H1 (cell line): ENCODE measurements at regions not wholly inside any gene's neighbourhood (a gene's known extent, or its start where the extent isn't known, plus 50 kb on each side); places are given as distances from the start of the nearest gene placed in this dataset.

Experiments
- CTCF ChIA-PET: fragments of 300-600 bp; sonication (Branson Sonifier 250); formaldehyde crosslinking; loops from one replicate; lab custom pipeline; 2021; ENCODE audit not compliant: partially characterized antibody; lab: Charles Lee
- POLR2A ChIA-PET: fragments of 300-600 bp; sonication (Branson Sonifier 250); formaldehyde crosslinking; loops from one replicate; lab custom pipeline; 2021; ENCODE audit warnings: inconsistent platforms; ENCODE audit not compliant: partially characterized antibody; lab: Charles Lee
- DNase-seq, 2 experiments: peaks; one replicate each; pipeline versions ENCODE4 v3.0.0 to v3.0.0-alpha.2; 2010 to 2022; ENCODE audit warnings: low spot score in 2 of 2, low read depth in 1 of 2, mixed read lengths in 1 of 2
- FAIRE-seq: peaks from 2 replicates; lab custom pipeline; 2011; peaks lifted over from hg19 to GRCh38; lab: Jason Lieb, UNC
- H2AFZ ChIP-seq: 2 replicates; pipeline ENCODE4 v1.8.1; 2012; ENCODE audit warnings: low read length, inconsistent platforms
- H2AK5ac ChIP-seq: 2 replicates; pipeline ENCODE4 v1.6.1; 2013; ENCODE audit warnings: low read depth, low read length
- H2BK120ac ChIP-seq: replicated peaks from 2 replicates; pipeline ENCODE3; 2013; ENCODE audit warnings: low read depth, low read length, inconsistent platforms
- H2BK12ac ChIP-seq: 2 replicates; pipeline ENCODE4 v1.6.1; 2013; ENCODE audit warnings: low read depth, low read length
- H2BK15ac ChIP-seq: 2 replicates; pipeline ENCODE4 v1.6.1; 2013; ENCODE audit warnings: low read length
- H2BK20ac ChIP-seq: 2 replicates; pipeline ENCODE4 v1.6.1; 2013; ENCODE audit warnings: low read length
- H2BK5ac ChIP-seq: 2 replicates; pipeline ENCODE4 v1.6.1; 2013; ENCODE audit warnings: low read depth, low read length
- H3K14ac ChIP-seq: 2 replicates; pipeline ENCODE4 v1.6.1; 2013; ENCODE audit warnings: inconsistent platforms; ENCODE audit not compliant: insufficient read length
- H3K18ac ChIP-seq: 2 replicates; pipeline ENCODE4 v1.6.1; 2013; ENCODE audit warnings: low read length; ENCODE audit errors: extremely low read depth
- H3K23ac ChIP-seq: 2 replicates; pipeline ENCODE4 v1.6.1; 2013; ENCODE audit warnings: inconsistent platforms; ENCODE audit not compliant: insufficient read length
- H3K23me2 ChIP-seq: 2 replicates; pipeline ENCODE4 v1.6.1; 2013; ENCODE audit warnings: low read depth, low read length
- H3K27ac ChIP-seq: 2 replicates; pipeline ENCODE4 v1.6.1; 2011; ENCODE audit warnings: low read depth, low read length, inconsistent platforms
- H3K27me3 ChIP-seq, 4 experiments: replicated peaks in 1 of 4; 1 replicate in 1 of 4; 2 replicates in 3 of 4; pipeline versions ENCODE4 v1.6.1 to v1.8.1; 2011 to 2013; ENCODE audit warnings: low read length in 3 of 4, mild to moderate bottlenecking in 3 of 4, inconsistent platforms in 2 of 4, mixed read lengths in 2 of 4, moderate library complexity in 1 of 4; ENCODE audit not compliant: control insufficient read depth in 3 of 4, insufficient read depth in 3 of 4; ENCODE audit errors: extremely low read depth in 1 of 4
- H3K36me3 ChIP-seq, 4 experiments: 2 replicates each; pipeline versions ENCODE4 v1.6.1 to v1.8.1; 2011 to 2013; ENCODE audit warnings: mild to moderate bottlenecking in 4 of 4, low read length in 3 of 4, moderate library complexity in 2 of 4, control low read depth in 1 of 4, inconsistent platforms in 1 of 4; ENCODE audit not compliant: insufficient read depth in 4 of 4, control insufficient read depth in 2 of 4
- H3K4ac ChIP-seq: replicated peaks from 2 replicates; pipeline ENCODE3; 2013; ENCODE audit warnings: low read length, low read depth, mixed read lengths, inconsistent platforms; ENCODE audit not compliant: insufficient read length
- H3K4me1 ChIP-seq, 4 experiments: replicated peaks in 1 of 4; 1 replicate in 1 of 4; 2 replicates in 3 of 4; pipeline versions ENCODE4 v1.6.1 to v1.8.1; 2011 to 2013; ENCODE audit warnings: low read length in 3 of 4, inconsistent platforms in 2 of 4, mixed read lengths in 1 of 4; ENCODE audit not compliant: insufficient read depth in 4 of 4, control insufficient read depth in 3 of 4
- H3K4me2 ChIP-seq, 2 experiments: 2 replicates each; pipeline versions ENCODE4 v1.6.1 to v1.8.1; 2011 to 2013; ENCODE audit warnings: low read depth in 2 of 2, low read length in 2 of 2, control low read depth in 1 of 2, inconsistent platforms in 1 of 2, mild to moderate bottlenecking in 1 of 2; ENCODE audit not compliant: insufficient read depth in 1 of 2
- H3K4me3 ChIP-seq, 4 experiments: fragments of 200-600, 300-600 bp in 1 of 4; sonication (generic), shearing (Covaris generic), sonication (Bioruptor Twin) in 1 of 4; 2 replicates each; pipeline versions ENCODE4 v1.5.1 to v1.8.1; 2011 to 2016; ENCODE audit warnings: low read length in 4 of 4, low read depth in 3 of 4, control low read depth in 2 of 4, inconsistent platforms in 2 of 4, mild to moderate bottlenecking in 2 of 4, mixed read lengths in 1 of 4, moderate library complexity in 1 of 4; ENCODE audit not compliant: insufficient read depth in 2 of 4; ENCODE audit errors: extremely low read depth in 1 of 4
- H3K56ac ChIP-seq: replicated peaks from 2 replicates; pipeline ENCODE3; 2013; ENCODE audit warnings: low read depth, mild to moderate bottlenecking, mixed read lengths, low read length, inconsistent platforms; ENCODE audit not compliant: insufficient read length
- H3K79me1 ChIP-seq: 2 replicates; pipeline ENCODE4 v1.6.1; 2013; ENCODE audit warnings: low read depth, low read length, control low read depth
- H3K79me2 ChIP-seq, 2 experiments: 2 replicates each; pipeline versions ENCODE4 v1.6.1 to v1.8.1; 2012 to 2013; ENCODE audit warnings: low read length in 2 of 2, mild to moderate bottlenecking in 2 of 2, inconsistent platforms in 1 of 2; ENCODE audit not compliant: insufficient read depth in 2 of 2, control insufficient read depth in 1 of 2
- H3K9ac ChIP-seq, 4 experiments: replicated peaks in 1 of 4; 1 replicate in 1 of 4; 2 replicates in 3 of 4; pipeline versions ENCODE4 v1.6.1 to v1.8.1; 2011 to 2013; ENCODE audit warnings: low read depth in 3 of 4, low read length in 3 of 4, control low read depth in 2 of 4, mild to moderate bottlenecking in 2 of 4, moderate library complexity in 2 of 4, inconsistent platforms in 1 of 4; ENCODE audit errors: extremely low read depth in 1 of 4
- H3K9me3 ChIP-seq, 2 experiments: 2 replicates each; pipeline versions ENCODE4 v1.6.1 to v1.8.1; 2012 to 2013; ENCODE audit warnings: mild to moderate bottlenecking in 2 of 2, moderate library complexity in 2 of 2, control low read depth in 1 of 2, inconsistent platforms in 1 of 2, low read depth in 1 of 2, low read length in 1 of 2, mixed read lengths in 1 of 2; ENCODE audit not compliant: insufficient read depth in 2 of 2
- H4K20me1 ChIP-seq, 2 experiments: replicated peaks in 1 of 2; 2 replicates each; pipeline versions ENCODE3 to v1.8.1; 2011 to 2013; ENCODE audit warnings: inconsistent platforms in 2 of 2, low read length in 2 of 2, mild to moderate bottlenecking in 1 of 2; ENCODE audit not compliant: insufficient read depth in 2 of 2, control insufficient read depth in 1 of 2
- H4K5ac ChIP-seq: 2 replicates; pipeline ENCODE4 v1.6.1; 2013; ENCODE audit warnings: low read length, low read depth, mixed read lengths, inconsistent platforms; ENCODE audit not compliant: insufficient read length
- H4K8ac ChIP-seq: 2 replicates; pipeline ENCODE4 v1.8.0; 2013; ENCODE audit warnings: mild to moderate bottlenecking, moderate library complexity, low read length, inconsistent platforms; ENCODE audit not compliant: insufficient read depth; ENCODE audit errors: extremely low read depth
- H4K91ac ChIP-seq: replicated peaks from 2 replicates; pipeline ENCODE3; 2013; ENCODE audit warnings: low read length, mixed read lengths, inconsistent platforms; ENCODE audit not compliant: insufficient read length
- CHD1 ChIP-seq: IDR thresholded peaks from 2 replicates; pipeline ENCODE4 v1.6.1; 2012; ENCODE audit warnings: low read depth, low read length, improper control_type of control experiment
- CTCF ChIP-seq, 3 experiments: IDR thresholded peaks; 1 replicate in 2 of 3; 2 replicates in 1 of 3; pipeline versions ENCODE4 v1.5.1 to v1.6.1; 2011; ENCODE audit warnings: low read length in 3 of 3, mild to moderate bottlenecking in 3 of 3, inconsistent platforms in 2 of 3, low read depth in 1 of 3, moderate library complexity in 1 of 3; ENCODE audit not compliant: insufficient read depth in 1 of 3; ENCODE audit errors: control extremely low read depth in 1 of 3
- EGR1 ChIP-seq: IDR thresholded peaks from 2 replicates; pipeline ENCODE4 v1.6.1; 2011; ENCODE audit warnings: low read depth, low read length, borderline replicate concordance
- EZH2 ChIP-seq: fragments of 200-600 bp; sonication (generic); IDR thresholded peaks from 2 replicates; pipeline ENCODE4 v1.7.1; 2012; ENCODE audit warnings: low read depth, mild to moderate bottlenecking, moderate library complexity, low read length, inconsistent platforms; ENCODE audit not compliant: severe bottlenecking
- FOSL1 ChIP-seq: IDR thresholded peaks from 2 replicates; pipeline ENCODE4 v1.6.1; 2011; ENCODE audit warnings: mild to moderate bottlenecking, low read depth, low read length, moderate library complexity; ENCODE audit not compliant: insufficient read depth
- KDM1A ChIP-seq: fragments of 200-600, 300-600 bp; sonication (generic); IDR thresholded peaks from 2 replicates; pipeline ENCODE4 v1.7.1; 2016; ENCODE audit warnings: mild to moderate bottlenecking, low read length, borderline replicate concordance
- RFX5 ChIP-seq: IDR thresholded peaks from 2 replicates; pipeline ENCODE4 v1.6.1; 2011; ENCODE audit warnings: low read depth, low read length, improper control_type of control experiment, borderline replicate concordance
- RXRA ChIP-seq: IDR thresholded peaks from 2 replicates; pipeline ENCODE4 v1.6.1; 2011; ENCODE audit warnings: low read depth, mild to moderate bottlenecking, low read length, moderate library complexity; ENCODE audit not compliant: insufficient read depth
- SP1 ChIP-seq: IDR thresholded peaks from 2 replicates; pipeline ENCODE4 v1.6.1; 2011; ENCODE audit warnings: low read depth, low read length
- SRF ChIP-seq: IDR thresholded peaks from 2 replicates; pipeline ENCODE4 v1.6.1; 2011; ENCODE audit warnings: mild to moderate bottlenecking, low read depth, low read length, moderate library complexity
- TAF7 ChIP-seq: optimal IDR thresholded peaks from 2 replicates; pipeline ENCODE3; 2011; ENCODE audit warnings: low read depth, mild to moderate bottlenecking, inconsistent platforms, low read length, moderate library complexity, borderline replicate concordance
- WGBS, 2 experiments: shearing (Covaris generic) in 1 of 2; methylation state at CpG; one replicate each; pipeline versions ENCODE4 v1.1.6 to v1.1.7; 2013 to 2015; ENCODE audit warnings: low lambda C conversion rate in 2 of 2, mixed read lengths in 2 of 2, inconsistent platforms in 1 of 2, low coverage in 1 of 2, missing lambda C conversion rate in 1 of 2; ENCODE audit not compliant: insufficient replicate concordance in 2 of 2, insufficient coverage in 1 of 2, insufficient read length in 1 of 2; ENCODE audit errors: extremely low coverage in 1 of 2, missing lambda C conversion rate in 1 of 2; 5-methylcytosine and 5-hydroxymethylcytosine counted together

GRCh38 chr10:128714644-128715415, 588.6 kb upstream of the MKI67 start:
- POLR2A ChIA-PET: no interaction called here
- no peak overlapping the region for H2BK12ac ChIP-seq
- H3K23ac ChIP-seq: no peak overlapping the region
- CTCF ChIA-PET: interaction anchor here (1.4 to 1.9 kb wide), 3 partner anchors 10 to 54 kb away, joined by 3 to 9 read pairs (median 3); no protein-coding TSS in a partner anchor
- no peaks in the 10 kb centered on the region for H3K9me3 ChIP-seq
- FAIRE-seq: no peak
- H2BK20ac ChIP-seq: no peak overlapping the region
- H3K56ac ChIP-seq: no peak overlapping the region
- H4K5ac ChIP-seq: no peak overlapping the region
- H3K27ac ChIP-seq: no peak overlapping the region
- no peak overlapping the region for H2BK120ac ChIP-seq
- WGBS, 2 experiments: 78% methylated on average over 12 of the region's 12 CpGs; no CpG with 5 or more reads in 1 of the 2 experiments
- no peaks in the 10 kb centered on the region for H3K79me1 ChIP-seq
- H2BK15ac ChIP-seq: no peak overlapping the region
- no peak overlapping the region for H3K4ac ChIP-seq
- H3K14ac ChIP-seq: no peak overlapping the region
- H2AK5ac ChIP-seq: no peak overlapping the region
- no peaks in the 10 kb centered on the region for H3K27me3 ChIP-seq
- H4K8ac ChIP-seq: no peak overlapping the region
- H4K20me1 ChIP-seq: no peaks in the 10 kb centered on the region
- no peaks in the 10 kb centered on the region for H3K79me2 ChIP-seq
- DNase-seq: no peak
- no peak overlapping the region for H3K4me3 ChIP-seq
- no peak overlapping the region for H2BK5ac ChIP-seq
- no peak overlapping the region for H4K91ac ChIP-seq
- H2AFZ ChIP-seq: no peak overlapping the region
- no peak overlapping the region for H3K18ac ChIP-seq
- no peak overlapping the region for H3K4me2 ChIP-seq
- H3K9ac ChIP-seq: no peak overlapping the region
- peaks cover 0 to 6% (median 0%) of the 10 kb centered on the region in 4 experiments; a peak in 3 of 7 replicates for H3K4me1 ChIP-seq
- H3K36me3 ChIP-seq: no peaks in the 10 kb centered on the region
- no peaks in the 10 kb centered on the region for H3K23me2 ChIP-seq
- no peak for TF ChIP-seq EZH2
- TF ChIP-seq TAF7: no peak
- TF ChIP-seq RFX5: no peak
- no peak for TF ChIP-seq SP1
- no peak for TF ChIP-seq RXRA
- no peak for TF ChIP-seq KDM1A
- no peak for TF ChIP-seq FOSL1
- no peak for TF ChIP-seq CTCF (IDR thresholded peaks at IDR 0.05; ENCODE audit: control extremely low read depth in 1 of 3, insufficient read depth in 1 of 3, low read depth in 1 of 3, low read length in 3 of 3)
- no peak for TF ChIP-seq CHD1
- no peak for TF ChIP-seq EGR1
- no peak for TF ChIP-seq SRF
